ENCODE measurements at regions not wholly inside any gene's neighbourhood (a gene's known extent, or its start where the extent isn't known, plus 50 kb on each side); places are given as distances from the start of the nearest gene placed in this dataset.

- H3K79me2 ChIP-seq (ENCODE audit: insufficient read depth), result no peaks in the 10 kb centered on the region
- 13% methylated on average over 2 of the region's 2 CpGs for WGBS (ENCODE audit: low lambda C conversion rate)
- no peaks in the 10 kb centered on the region for H3F3A ChIP-seq (replicated peaks; ENCODE audit: insufficient read depth)
- no peak overlapping the region for H3K9ac ChIP-seq
- H3K4me3 ChIP-seq (ENCODE audit: low read depth in 2 of 2, low read length in 1 of 2), result no peak overlapping the region
- DNase-seq, result peak; percentile 22
- peak; percentile 62; the same call in 1 of the 2 replicates for TF ChIP-seq RCOR1 (IDR thresholded peaks at IDR 0.05; ENCODE audit: low read length)
- TF ChIP-seq EP300 (IDR thresholded peaks at IDR 0.05; ENCODE audit: borderline replicate concordance in 1 of 2, low read depth in 1 of 2, low read length in 1 of 2), result peak in 1 of 2 experiments; percentile 82; a peak in 2 of 4 replicates
- peak; percentile 95 for TF ChIP-seq GATA2 (CRISPR knock-in tag; IDR thresholded peaks at IDR 0.05)
- no peak for TF ChIP-seq MXI1 (IDR thresholded peaks at IDR 0.05; ENCODE audit: low read depth, low read length)
- no peaks in the 10 kb centered on the region; a peak in 1 of 4 replicates for H3K4me1 ChIP-seq (ENCODE audit: control insufficient read depth in 1 of 2, insufficient read depth in 2 of 2, low read depth in 1 of 2, low read length in 1 of 2)
- H3K27ac ChIP-seq (ENCODE audit: low read depth in 2 of 2, low read length in 1 of 2), result no peak overlapping the region
- H4K20me1 ChIP-seq (ENCODE audit: insufficient read depth), result no peaks in the 10 kb centered on the region
- no peaks in the 10 kb centered on the region for H3K9me2 ChIP-seq
- H3K9me3 ChIP-seq, result no peaks in the 10 kb centered on the region
- ChIA-PET POLR2A (no interaction called here), CTCF (no interaction called here)
- H3K27me3 ChIP-seq (ENCODE audit: insufficient read depth), result no peaks in the 10 kb centered on the region
- H3K36me3 ChIP-seq (replicated peaks in 1 of 2; ENCODE audit: control insufficient read depth in 1 of 2, insufficient read depth in 2 of 2, low read length in 1 of 2), result no peaks in the 10 kb centered on the region
- H3K4me2 ChIP-seq, result no peak overlapping the region
- H2AFZ ChIP-seq (ENCODE audit: low read depth), result no peak overlapping the region
Measured at GRCh38 chr4:58502839-58503238, 1392.7 kb upstream of the IGFBP7 start.

GRCh38 chr4:58499182-58499581 is 1389.0 kb upstream of the IGFBP7 start:
- no peak overlapping the region for H3K4me2 ChIP-seq
- no peak overlapping the region for H2AFZ ChIP-seq (ENCODE audit: low read depth)
- no peaks in the 10 kb centered on the region; a peak in 1 of 4 replicates for H3K4me1 ChIP-seq (ENCODE audit: control insufficient read depth in 1 of 2, insufficient read depth in 2 of 2, low read depth in 1 of 2, low read length in 1 of 2)
- no peak for DNase-seq
- H3K36me3 ChIP-seq (replicated peaks in 1 of 2; ENCODE audit: control insufficient read depth in 1 of 2, insufficient read depth in 2 of 2, low read length in 1 of 2), result no peaks in the 10 kb centered on the region
- no peaks in the 10 kb centered on the region for H3K9me3 ChIP-seq
- H3K79me2 ChIP-seq (ENCODE audit: insufficient read depth), result no peaks in the 10 kb centered on the region
- H3F3A ChIP-seq (replicated peaks; ENCODE audit: insufficient read depth), result no peaks in the 10 kb centered on the region
- TF ChIP-seq ZBTB33 (IDR thresholded peaks at IDR 0.05; ENCODE audit: borderline replicate concordance, low read depth) (no peak), RAD21 (IDR thresholded peaks at IDR 0.05; ENCODE audit: low read length) (no peak), POLR2AphosphoS5 (IDR thresholded peaks at IDR 0.05; ENCODE audit: low read depth, low read length) (no peak), PBX3 (IDR thresholded peaks at IDR 0.05) (no peak), ELF1 (IDR thresholded peaks at IDR 0.05) (no peak)
- no peaks in the 10 kb centered on the region for H3K9me2 ChIP-seq
- H4K20me1 ChIP-seq (ENCODE audit: insufficient read depth), result no peaks in the 10 kb centered on the region
- no peak overlapping the region for H3K9ac ChIP-seq
- no peaks in the 10 kb centered on the region for H3K27me3 ChIP-seq (ENCODE audit: insufficient read depth)
- ChIA-PET POLR2A (no interaction called here), CTCF (interaction anchor here (0.7 kb wide), 1 partner anchor 16 kb away, joined by 3 read pairs; no protein-coding TSS in a partner anchor)
- H3K27ac ChIP-seq (ENCODE audit: low read depth in 2 of 2, low read length in 1 of 2), result no peak overlapping the region
- H3K4me3 ChIP-seq (ENCODE audit: low read depth in 2 of 2, low read length in 1 of 2), result no peak overlapping the region

GRCh38 chr4:58491620-58492019 is 1381.4 kb upstream of the IGFBP7 start:
- Histone ChIP-seq H3F3A (replicated peaks; ENCODE audit: insufficient read depth) (no peaks in the 10 kb centered on the region), H3K9ac (no peak overlapping the region), H3K4me2 (no peak overlapping the region), H3K36me3 (replicated peaks in 1 of 2; ENCODE audit: control insufficient read depth in 1 of 2, insufficient read depth in 2 of 2, low read length in 1 of 2) (no peaks in the 10 kb centered on the region), H3K9me2 (no peaks in the 10 kb centered on the region), H2AFZ (ENCODE audit: low read depth) (no peak overlapping the region), H3K27me3 (ENCODE audit: insufficient read depth) (no peaks in the 10 kb centered on the region), H3K4me3 (ENCODE audit: low read depth in 2 of 2, low read length in 1 of 2) (no peak overlapping the region), H4K20me1 (ENCODE audit: insufficient read depth) (no peaks in the 10 kb centered on the region), H3K9me3 (no peaks in the 10 kb centered on the region), H3K27ac (ENCODE audit: low read depth in 2 of 2, low read length in 1 of 2) (no peak overlapping the region), H3K79me2 (ENCODE audit: insufficient read depth) (no peaks in the 10 kb centered on the region), H3K4me1 (ENCODE audit: control insufficient read depth in 1 of 2, insufficient read depth in 2 of 2, low read depth in 1 of 2, low read length in 1 of 2) (no peaks in the 10 kb centered on the region)
- ChIA-PET POLR2A (no interaction called here), CTCF (no interaction called here)
- no peak for DNase-seq
- WGBS (ENCODE audit: low lambda C conversion rate), result 22% methylated on average over 2 of the region's 2 CpGs
- TF ChIP-seq POLR2AphosphoS5 (IDR thresholded peaks at IDR 0.05; ENCODE audit: low read depth, low read length) (no peak), MAX (IDR thresholded peaks at IDR 0.05; ENCODE audit: low read depth) (no peak), CHD2 (IDR thresholded peaks at IDR 0.05; ENCODE audit: low read length, partially characterized antibody) (no peak), JUND (IDR thresholded peaks at IDR 0.05) (no peak), REST (IDR thresholded peaks at IDR 0.05; ENCODE audit: low read depth, low read length) (no peak), ELF1 (IDR thresholded peaks at IDR 0.05) (no peak), EZH2phosphoT487 (IDR thresholded peaks at IDR 0.05; ENCODE audit: borderline replicate concordance, low read depth) (no peak), FOXM1 (IDR thresholded peaks at IDR 0.05; ENCODE audit: low read depth) (no peak), FOSL2 (IDR thresholded peaks at IDR 0.05; ENCODE audit: borderline replicate concordance, low read depth) (no peak), SIN3A (IDR thresholded peaks at IDR 0.05; ENCODE audit: borderline replicate concordance, low read depth, low read length) (no peak), EP300 (IDR thresholded peaks at IDR 0.05; ENCODE audit: borderline replicate concordance in 1 of 2, low read depth in 1 of 2, low read length in 1 of 2) (no peak)

Measured in SK-N-SH (cell line).